ENCODE measurements at regions not wholly inside any gene's neighbourhood (a gene's known extent, or its start where the extent isn't known, plus 50 kb on each side); places are given as distances from the start of the nearest gene placed in this dataset.

GRCh38 chr10:123391275-123392028, 237.2 kb downstream of the BUB3 start (continued):
- no peak for TF ChIP-seq ZBTB2 (CRISPR knock-in tag; IDR thresholded peaks at IDR 0.05; ENCODE audit: low read depth)
- no peak for TF ChIP-seq SRSF1 (optimal IDR thresholded peaks at IDR 0.05; ENCODE audit: low read depth, low read length)
- TF ChIP-seq, protein P1, sequence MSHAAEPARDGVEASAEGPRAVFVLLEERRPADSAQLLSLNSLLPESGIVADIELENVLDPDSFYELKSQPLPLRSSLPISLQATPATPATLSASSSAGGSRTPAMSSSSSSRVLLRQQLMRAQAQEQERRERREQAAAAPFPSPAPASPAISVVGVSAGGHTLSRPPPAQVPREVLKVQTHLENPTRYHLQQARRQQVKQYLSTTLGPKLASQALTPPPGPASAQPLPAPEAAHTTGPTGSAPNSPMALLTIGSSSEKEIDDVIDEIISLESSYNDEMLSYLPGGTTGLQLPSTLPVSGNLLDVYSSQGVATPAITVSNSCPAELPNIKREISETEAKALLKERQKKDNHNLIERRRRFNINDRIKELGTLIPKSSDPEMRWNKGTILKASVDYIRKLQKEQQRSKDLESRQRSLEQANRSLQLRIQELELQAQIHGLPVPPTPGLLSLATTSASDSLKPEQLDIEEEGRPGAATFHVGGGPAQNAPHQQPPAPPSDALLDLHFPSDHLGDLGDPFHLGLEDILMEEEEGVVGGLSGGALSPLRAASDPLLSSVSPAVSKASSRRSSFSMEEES (CRISPR knock-in tag; IDR thresholded peaks at IDR 0.05) = no peak

DNA sequence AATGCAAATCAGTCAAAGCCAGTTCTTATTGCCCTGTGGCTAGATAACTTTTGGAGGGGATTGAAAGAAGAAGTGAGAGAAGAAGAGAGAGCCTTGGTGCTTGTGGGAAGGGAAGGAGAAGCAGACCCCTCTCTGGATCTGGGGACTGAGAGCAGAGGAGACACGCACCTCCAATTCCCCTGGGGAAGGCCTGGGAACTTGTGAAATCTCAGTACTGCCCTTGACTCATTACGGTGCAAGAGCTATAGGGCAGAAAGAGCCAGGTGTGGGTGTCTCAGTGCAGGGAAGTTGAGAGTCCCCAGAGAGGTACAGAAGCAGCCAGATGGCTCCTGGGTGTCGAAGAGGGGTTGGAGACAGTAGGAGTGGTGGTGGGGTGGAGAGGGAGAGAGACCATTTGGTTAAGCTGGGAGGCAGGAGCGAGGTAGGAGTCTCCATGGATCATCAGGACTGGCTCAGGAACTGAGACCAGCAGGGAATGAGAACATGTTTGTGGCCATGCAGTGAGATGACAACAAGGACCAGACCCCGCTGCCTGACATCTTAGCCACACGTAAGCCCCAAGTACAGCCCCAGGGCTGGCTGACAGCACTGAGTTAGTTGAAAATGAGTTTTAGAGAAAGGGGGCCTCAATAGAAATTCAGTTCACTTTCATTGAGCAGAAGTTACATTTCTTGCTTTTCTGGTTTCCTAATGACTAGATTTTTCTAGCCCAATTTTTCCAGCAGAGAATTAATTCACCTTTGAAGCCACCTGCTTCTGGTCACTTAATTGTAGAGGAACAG, 238.2 kb downstream of the BUB3 start:
- Histone ChIP-seq H3K4me2 (ENCODE audit: low read depth, low read length) (no peak overlapping the region), H3K36me3 (replicated peaks in 1 of 2; ENCODE audit: control insufficient read depth in 1 of 2, insufficient read depth in 2 of 2, low read length in 2 of 2) (no peaks in the 10 kb centered on the region), H3K9ac (ENCODE audit: insufficient read depth, low read depth, low read length) (no peak overlapping the region), H3K9me3 (ENCODE audit: low read length) (peaks cover 8% of the 10 kb centered on the region; the same call in 1 of the 2 replicates), H3K4me3 (replicated peaks in 1 of 3; ENCODE audit: insufficient read depth in 1 of 3, low read depth in 2 of 3, low read length in 3 of 3) (no peak overlapping the region), H3K27ac (ENCODE audit: extremely low read length, insufficient read depth, low read length) (no peak overlapping the region), H2AFZ (ENCODE audit: low read length) (no peak overlapping the region), H3K4me1 (ENCODE audit: insufficient read depth, low read length) (no peaks in the 10 kb centered on the region), H4K20me1 (ENCODE audit: insufficient read depth, low read length) (no peaks in the 10 kb centered on the region), H3K27me3 (ENCODE audit: control insufficient read depth in 1 of 2, insufficient read depth in 2 of 2, low read length in 2 of 2) (peaks cover 1 to 3% of the 10 kb centered on the region in 2 experiments; a peak in 2 of 5 replicates), H3K79me2 (ENCODE audit: insufficient read depth, low read length) (no peaks in the 10 kb centered on the region)
- 15% methylated on average over 6 of the region's 6 CpGs for WGBS (ENCODE audit: low lambda C conversion rate)
- no peak for TF ChIP-seq ZNF678 (CRISPR knock-in tag; IDR thresholded peaks at IDR 0.05)
- TF ChIP-seq ZFP36L1 (CRISPR knock-in tag; IDR thresholded peaks at IDR 0.05) = no peak
- TF ChIP-seq ZNF234 (CRISPR knock-in tag; conservative IDR thresholded peaks at IDR 0.05) = no peak
- TF ChIP-seq ZNF292 (CRISPR knock-in tag; IDR thresholded peaks at IDR 0.05; ENCODE audit: borderline replicate concordance, low read depth) = no peak
- TF ChIP-seq PBX2 (CRISPR knock-in tag; IDR thresholded peaks at IDR 0.05) = no peak
- TF ChIP-seq NCOA1 (CRISPR knock-in tag; IDR thresholded peaks at IDR 0.05) = no peak
- no peak for TF ChIP-seq HOXA3 (CRISPR knock-in tag; IDR thresholded peaks at IDR 0.05)
- no peak for TF ChIP-seq ZNF660 (CRISPR knock-in tag; IDR thresholded peaks at IDR 0.05; ENCODE audit: borderline replicate concordance, low read depth)
- TF ChIP-seq PLSCR1 (CRISPR knock-in tag; IDR thresholded peaks at IDR 0.05; ENCODE audit: borderline replicate concordance) = no peak
- in situ Hi-C loops (cut with HindIII; ENCODE audit: extremely low pct_ligation_motif_present, low pct_unique_long_range_greater_than_20kb) (no loop called here), intact Hi-C loops (cut with micrococcal nuclease; ENCODE audit: unreplicated experiment) (no loop called here)
- POLR2A ChIA-PET = no interaction called here
- DNase-seq (ENCODE audit: low spot score) (no peak), FAIRE-seq (no peak), ATAC-seq (no peak)
- CTCF ChIA-PET (ENCODE audit: low intra/inter-chr PET ratio, low total read pairs) = no interaction called here
- BruUV-seq (replicated peaks) = no TSS peak

Measured in HepG2 (cell line).